H1 (cell line): ENCODE measurements at regions not wholly inside any gene's neighbourhood (a gene's known extent, or its start where the extent isn't known, plus 50 kb on each side); places are given as distances from the start of the nearest gene placed in this dataset.

Experiments used
- CBX8 ChIP-seq: fragments of 300-800, 300-1000 bp; sonication (generic); IDR thresholded peaks from 2 replicates; pipeline ENCODE4 v1.7.1; 2016; ENCODE audit warnings: low read depth, low read length, borderline replicate concordance
- EP300 ChIP-seq, 2 experiments: IDR thresholded peaks; 1 replicate in 1 of 2; 2 replicates in 1 of 2; pipeline ENCODE4 v1.6.1; 2011 to 2012; ENCODE audit warnings: low read depth in 2 of 2, low read length in 2 of 2, mild to moderate bottlenecking in 2 of 2, borderline replicate concordance in 1 of 2, inconsistent platforms in 1 of 2, moderate library complexity in 1 of 2
- JUN ChIP-seq: IDR thresholded peaks from 2 replicates; pipeline ENCODE4 v1.6.1; 2011; ENCODE audit warnings: low read depth, mild to moderate bottlenecking, improper control_type of control experiment, low read length
- JUND ChIP-seq: IDR thresholded peaks from 2 replicates; pipeline ENCODE4 v1.6.1; 2011; ENCODE audit warnings: mild to moderate bottlenecking, improper control_type of control experiment, low read length
- KDM5A ChIP-seq: fragments of 200-600 bp; IDR thresholded peaks from 2 replicates; pipeline ENCODE4 v1.7.1; 2012; ENCODE audit warnings: mild to moderate bottlenecking, low read length, inconsistent platforms, mixed read lengths
- SIN3A ChIP-seq, 2 experiments: IDR thresholded peaks in 1 of 2; conservative IDR thresholded peaks in 1 of 2; 2 replicates each; pipeline ENCODE4 v1.6.1; 2011 to 2012; ENCODE audit warnings: low read length in 2 of 2, improper control_type of control experiment in 1 of 2, low read depth in 1 of 2, mild to moderate bottlenecking in 1 of 2
- ZNF274 ChIP-seq: IDR thresholded peaks from 2 replicates; pipeline ENCODE4 v1.7.0; 2012; ENCODE audit warnings: low read length, borderline replicate concordance; ENCODE audit errors: extremely low read depth

DNA sequence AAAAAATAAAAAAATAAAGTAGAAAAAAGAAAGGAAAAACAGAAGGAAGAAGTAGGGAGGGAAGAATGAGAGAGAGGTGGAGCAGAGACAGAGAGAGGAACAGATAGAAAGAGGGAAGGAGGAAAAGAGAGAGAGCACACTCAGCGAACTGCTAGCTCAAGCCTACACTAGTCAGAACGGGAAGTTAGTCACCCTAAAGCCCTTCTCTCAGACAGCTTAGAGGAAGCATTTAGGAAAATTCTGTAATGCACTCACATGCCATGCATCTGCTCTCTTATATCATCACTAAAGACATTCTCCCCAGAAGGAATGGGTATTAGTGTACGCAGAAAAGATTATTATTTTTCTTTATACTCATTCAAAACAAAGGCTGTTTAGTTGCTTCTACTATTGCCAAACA lies 68.1 kb upstream of the SULT1C3 start (continued):
- no peak for TF ChIP-seq EP300 (IDR thresholded peaks at IDR 0.05; ENCODE audit: borderline replicate concordance in 1 of 2, low read depth in 2 of 2, low read length in 2 of 2)
- no peak for TF ChIP-seq CBX8
- no peak for TF ChIP-seq SIN3A (conservative IDR thresholded peaks at IDR 0.05 in 1 of 2, IDR thresholded peaks at IDR 0.05 in 1 of 2; ENCODE audit: low read depth in 1 of 2, low read length in 2 of 2)
- no peak for TF ChIP-seq JUN
- no peak for TF ChIP-seq ZNF274
- no peak for TF ChIP-seq JUND
- no peak for TF ChIP-seq KDM5A
